Ishikawa (cell line): ENCODE measurements at regions not wholly inside any gene's neighbourhood (a gene's known extent, or its start where the extent isn't known, plus 50 kb on each side); places are given as distances from the start of the nearest gene placed in this dataset.

ENCODE experiments used
- CEBPB ChIP-seq: IDR thresholded peaks from 2 replicates; pipeline ENCODE4 v1.6.1; 2012
- EP300 ChIP-seq: IDR thresholded peaks from 2 replicates; pipeline ENCODE4 v1.6.1; 2012; ENCODE audit warnings: borderline replicate concordance
- YY1 ChIP-seq: IDR thresholded peaks from 2 replicates; pipeline ENCODE4 v1.6.1; 2012; ENCODE audit warnings: low read depth

DNA sequence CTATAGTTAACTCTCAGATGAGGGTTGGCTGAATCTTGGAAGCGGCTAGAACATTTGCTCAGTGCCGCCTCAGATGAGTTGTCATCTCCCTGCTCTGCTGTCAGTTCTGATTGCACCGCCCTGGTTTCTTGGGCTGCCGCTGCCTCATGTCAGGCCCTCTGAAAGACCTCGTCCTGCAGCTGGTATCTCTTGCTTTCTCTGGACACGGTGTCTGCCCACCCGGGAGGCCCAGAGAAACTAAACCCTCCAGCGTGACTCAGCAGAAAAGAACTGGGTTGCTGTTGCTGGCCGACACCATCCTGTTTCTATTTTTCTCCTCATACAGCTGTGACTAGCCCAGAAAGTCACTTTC lies 355.4 kb downstream of the CD83 start:
- TF ChIP-seq YY1 (no peak), CEBPB (no peak), EP300 (no peak)
